Ascending aorta (tissue), 2 donors: ENCODE measurements at regions not wholly inside any gene's neighbourhood (a gene's known extent, or its start where the extent isn't known, plus 50 kb on each side); places are given as distances from the start of the nearest gene placed in this dataset.

Experiments used
- DNase-seq, 2 donors: peaks; one replicate each; pipeline ENCODE4 v3.0.0-alpha.2; 2019; ENCODE audit warnings: low spot score in 2 of 2
- H3K27ac ChIP-seq, 2 donors: fragments of 200-600 bp; sonication (generic); one replicate each; pipeline ENCODE4 v1.5.1; 2016 to 2017; ENCODE audit warnings: mild to moderate bottlenecking in 1 of 2
- H3K27me3 ChIP-seq: fragments of 200-600 bp; sonication (generic); one replicate; pipeline ENCODE4 v1.5.1; 2017
- H3K36me3 ChIP-seq, 2 donors: fragments of 200-600 bp; sonication (generic); one replicate each; pipeline ENCODE4 v1.5.1; 2016
- H3K4me1 ChIP-seq, 2 donors: fragments of 200-600 bp; sonication (generic); one replicate each; pipeline ENCODE4 v1.5.1; 2016 to 2017; ENCODE audit warnings: mild to moderate bottlenecking in 1 of 2
- H3K4me3 ChIP-seq, 2 donors: fragments of 200-600 bp; sonication (generic); one replicate each; pipeline ENCODE4 v1.5.1; 2016 to 2017; ENCODE audit warnings: mild to moderate bottlenecking in 1 of 2
- H3K9me3 ChIP-seq, 2 donors: fragments of 200-600 bp; sonication (generic); one replicate each; pipeline ENCODE4 v1.5.1; 2016
- CTCF ChIP-seq, 3 experiments: fragments of 200-600 bp in 2 of 3; fragments of 450-650 bp in 1 of 3; sonication (generic) in 2 of 3; IDR thresholded peaks; one replicate each; pipeline ENCODE4 v1.5.1; 2016 to 2019; ENCODE audit warnings: antibody characterized with exemption in 3 of 3, mild to moderate bottlenecking in 1 of 3, moderate library complexity in 1 of 3
- intact Hi-C: fragments of 100-400 bp; cut with DNase I; formaldehyde crosslinking; loops from one replicate; pipeline ENCODE4 v1.15.1; 2023

- DNase-seq = no peak
- Histone ChIP-seq H3K4me1 (no peaks in the 10 kb centered on the region), H3K4me3 (no peak overlapping the region), H3K9me3 (peaks cover 0 to 13% of the 10 kb centered on the region in 2 donors), H3K36me3 (no peaks in the 10 kb centered on the region), H3K27ac (no peak overlapping the region), H3K27me3 (no peaks in the 10 kb centered on the region)
- intact Hi-C loops = no loop called here
- no peak for TF ChIP-seq CTCF (IDR thresholded peaks at IDR 0.05)
These were observed 403.4 kb upstream of the MC4R start for GRCh38 chr18:60775978-60776377.

- H3K4me3 ChIP-seq = no peak overlapping the region
- intact Hi-C loops = no loop called here
- no peaks in the 10 kb centered on the region for H3K4me1 ChIP-seq
- TF ChIP-seq CTCF (IDR thresholded peaks at IDR 0.05) = no peak
- no peak for DNase-seq
- H3K27me3 ChIP-seq = no peaks in the 10 kb centered on the region
- no peaks in the 10 kb centered on the region for H3K36me3 ChIP-seq
- no peaks in the 10 kb centered on the region for H3K9me3 ChIP-seq
- H3K27ac ChIP-seq = no peak overlapping the region
These were observed 411.6 kb upstream of the MC4R start for GRCh38 chr18:60784161-60784560.

- H3K27me3 ChIP-seq = no peaks in the 10 kb centered on the region
- H3K9me3 ChIP-seq = no peaks in the 10 kb centered on the region
- intact Hi-C loops = no loop called here
- H3K4me3 ChIP-seq = no peak overlapping the region
- H3K4me1 ChIP-seq = no peaks in the 10 kb centered on the region
- H3K27ac ChIP-seq = no peak overlapping the region
- no peaks in the 10 kb centered on the region for H3K36me3 ChIP-seq
- TF ChIP-seq CTCF (IDR thresholded peaks at IDR 0.05) = no peak
- no peak for DNase-seq
These were observed 422.2 kb upstream of the MC4R start for GRCh38 chr18:60794802-60795201.

- H3K4me3 ChIP-seq = no peak overlapping the region
- H3K27me3 ChIP-seq = no peaks in the 10 kb centered on the region
- TF ChIP-seq CTCF (IDR thresholded peaks at IDR 0.05) = no peak
- no peak for DNase-seq
- no peaks in the 10 kb centered on the region for H3K36me3 ChIP-seq
- intact Hi-C loops = no loop called here
- no peak overlapping the region for H3K27ac ChIP-seq
- no peaks in the 10 kb centered on the region for H3K9me3 ChIP-seq
- no peaks in the 10 kb centered on the region for H3K4me1 ChIP-seq
These were observed 431.8 kb upstream of the MC4R start for GRCh38 chr18:60804415-60804814.

- no peaks in the 10 kb centered on the region for H3K9me3 ChIP-seq
- H3K4me1 ChIP-seq = no peaks in the 10 kb centered on the region
- intact Hi-C loops = loop anchor here (2.0 kb wide), 1 partner anchor 693 kb away; no protein-coding TSS in a partner anchor
- no peak overlapping the region for H3K4me3 ChIP-seq
- H3K27me3 ChIP-seq = no peaks in the 10 kb centered on the region
- H3K36me3 ChIP-seq = no peaks in the 10 kb centered on the region
- H3K27ac ChIP-seq = no peak overlapping the region
- no peak for DNase-seq
- TF ChIP-seq CTCF (IDR thresholded peaks at IDR 0.05) = no peak
These were observed 437.4 kb upstream of the MC4R start for GRCh38 chr18:60809937-60810336.

GRCh38 chr18:60812921-60813320 lies 440.3 kb upstream of the MC4R start:
- Histone ChIP-seq H3K27ac (no peak overlapping the region), H3K9me3 (no peaks in the 10 kb centered on the region), H3K36me3 (no peaks in the 10 kb centered on the region), H3K4me3 (no peak overlapping the region), H3K4me1 (no peaks in the 10 kb centered on the region), H3K27me3 (no peaks in the 10 kb centered on the region)
- no peak for DNase-seq
- intact Hi-C loops = no loop called here
- TF ChIP-seq CTCF (IDR thresholded peaks at IDR 0.05) = no peak
